GM12801 (cell line): ENCODE measurements at regions not wholly inside any gene's neighbourhood (a gene's known extent, or its start where the extent isn't known, plus 50 kb on each side); places are given as distances from the start of the nearest gene placed in this dataset.

Experiments
- CTCF ChIP-seq: IDR thresholded peaks from one replicate; pipeline ENCODE4 v1.5.1; 2011; ENCODE audit warnings: control low read depth; ENCODE audit not compliant: insufficient read length; ENCODE audit errors: extremely low read depth

- TF ChIP-seq CTCF = no peak
Measured at GRCh38 chr3:67064105-67064504, 66.0 kb downstream of the KBTBD8 start.

- no peak for TF ChIP-seq CTCF
Measured at GRCh38 chr3:67067251-67067650, 69.1 kb downstream of the KBTBD8 start.

GRCh38 chr3:67073812-67074211, 75.7 kb downstream of the KBTBD8 start:
- no peak for TF ChIP-seq CTCF

- TF ChIP-seq CTCF = no peak
Measured at GRCh38 chr3:67075295-67075694, 77.2 kb downstream of the KBTBD8 start.

GRCh38 chr3:67076607-67077006, 78.5 kb downstream of the KBTBD8 start:
- TF ChIP-seq CTCF = no peak

- no peak for TF ChIP-seq CTCF
Measured at GRCh38 chr3:67077656-67078055, 79.5 kb downstream of the KBTBD8 start.

- no peak for TF ChIP-seq CTCF
Measured at GRCh38 chr3:67082533-67083024, 84.5 kb downstream of the KBTBD8 start.

- TF ChIP-seq CTCF = no peak
Measured at GRCh38 chr3:67083277-67083676, 85.2 kb downstream of the KBTBD8 start.
